Nephron progenitor cell (in vitro differentiated cells): ENCODE measurements at regions not wholly inside any gene's neighbourhood (a gene's known extent, or its start where the extent isn't known, plus 50 kb on each side); places are given as distances from the start of the nearest gene placed in this dataset.

ENCODE experiments used
- DNase-seq: peaks from one replicate; pipeline ENCODE4 v3.0.0; 2021
- H3K27ac Mint-ChIP-seq: 2 replicates; pipeline ENCODE4 v1.8.0; 2021; ENCODE audit warnings: mild to moderate bottlenecking, moderate library complexity, mixed read lengths
- H3K27me3 Mint-ChIP-seq: 2 replicates; pipeline ENCODE4 v1.8.0; 2021; ENCODE audit warnings: mild to moderate bottlenecking, low read depth, mixed read lengths; ENCODE audit not compliant: poor library complexity
- H3K36me3 Mint-ChIP-seq: 2 replicates; pipeline ENCODE4 v1.8.0; 2021; ENCODE audit warnings: low read depth, mixed read lengths
- H3K4me1 Mint-ChIP-seq: 2 replicates; pipeline ENCODE4 v1.8.0; 2021; ENCODE audit warnings: mixed read lengths
- H3K4me3 Mint-ChIP-seq: 2 replicates; pipeline ENCODE4 v1.8.0; 2021; ENCODE audit warnings: mild to moderate bottlenecking, moderate library complexity, mixed read lengths
- H3K9me3 Mint-ChIP-seq: 2 replicates; pipeline ENCODE4 v1.8.0; 2021; ENCODE audit warnings: mild to moderate bottlenecking, moderate library complexity, mixed read lengths
- CTCF ChIP-seq: fragments of 200-600 bp; sonication (generic); IDR thresholded peaks from 2 replicates; pipeline ENCODE4 v1.5.0; 2021; ENCODE audit warnings: antibody characterized with exemption

GRCh38 chr20:11077226-11077625 lies 403.4 kb upstream of the JAG1 start:
- TF ChIP-seq CTCF: no peak
- H3K9me3 Mint-ChIP-seq: peaks cover 5% of the 10 kb centered on the region
- no peak for DNase-seq
- H3K36me3 Mint-ChIP-seq: no peaks in the 10 kb centered on the region
- H3K4me1 Mint-ChIP-seq: peaks cover 24% of the 10 kb centered on the region
- no peak overlapping the region for H3K27ac Mint-ChIP-seq
- no peak overlapping the region for H3K4me3 Mint-ChIP-seq
- H3K27me3 Mint-ChIP-seq: peaks cover 4% of the 10 kb centered on the region

- Mint-ChIP-seq H3K9me3 (no peaks in the 10 kb centered on the region), H3K4me3 (no peak overlapping the region), H3K4me1 (peaks cover 24% of the 10 kb centered on the region), H3K27me3 (peaks cover 4% of the 10 kb centered on the region), H3K27ac (no peak overlapping the region), H3K36me3 (no peaks in the 10 kb centered on the region)
- no peak for DNase-seq
- TF ChIP-seq CTCF: no peak
Observed at GRCh38 chr20:11080010-11080409, 406.2 kb upstream of the JAG1 start.

GRCh38 chr20:11080781-11081377 lies 407.1 kb upstream of the JAG1 start:
- no peak for TF ChIP-seq CTCF
- H3K27me3 Mint-ChIP-seq: peaks cover 4% of the 10 kb centered on the region
- peaks cover 20% of the 10 kb centered on the region for H3K4me1 Mint-ChIP-seq
- H3K4me3 Mint-ChIP-seq: no peak overlapping the region
- no peak for DNase-seq
- no peak overlapping the region for H3K27ac Mint-ChIP-seq
- H3K36me3 Mint-ChIP-seq: no peaks in the 10 kb centered on the region
- no peaks in the 10 kb centered on the region for H3K9me3 Mint-ChIP-seq

- Mint-ChIP-seq H3K4me1 (peaks cover 9% of the 10 kb centered on the region), H3K4me3 (no peak overlapping the region), H3K27ac (no peak overlapping the region), H3K27me3 (peaks cover 4% of the 10 kb centered on the region), H3K9me3 (peaks cover 17% of the 10 kb centered on the region), H3K36me3 (peaks cover 9% of the 10 kb centered on the region)
- no peak for TF ChIP-seq CTCF
- no peak for DNase-seq
Observed at GRCh38 chr20:11083841-11084240, 410.0 kb upstream of the JAG1 start.

- Mint-ChIP-seq H3K27me3 (peaks cover 7% of the 10 kb centered on the region), H3K27ac (no peak overlapping the region), H3K36me3 (peaks cover 9% of the 10 kb centered on the region), H3K9me3 (peaks cover 19% of the 10 kb centered on the region), H3K4me1 (peaks cover 9% of the 10 kb centered on the region), H3K4me3 (no peak overlapping the region)
- no peak for DNase-seq
- TF ChIP-seq CTCF: no peak
Observed at GRCh38 chr20:11084508-11084907, 410.7 kb upstream of the JAG1 start.

GRCh38 chr20:11086970-11087369 lies 413.2 kb upstream of the JAG1 start:
- peaks cover 9% of the 10 kb centered on the region for H3K4me1 Mint-ChIP-seq
- TF ChIP-seq CTCF: no peak
- H3K27ac Mint-ChIP-seq: no peak overlapping the region
- H3K36me3 Mint-ChIP-seq: peaks cover 9% of the 10 kb centered on the region
- H3K27me3 Mint-ChIP-seq: peaks cover 3% of the 10 kb centered on the region
- no peak overlapping the region for H3K4me3 Mint-ChIP-seq
- peaks cover 19% of the 10 kb centered on the region for H3K9me3 Mint-ChIP-seq
- DNase-seq: no peak
